ENCODE measurements at regions not wholly inside any gene's neighbourhood (a gene's known extent, or its start where the extent isn't known, plus 50 kb on each side); places are given as distances from the start of the nearest gene placed in this dataset.
A peak's percentile ranks its signal among the peaks of the same experiment; 100 is the strongest.

- H3K9me3 ChIP-seq (ENCODE audit: control insufficient read depth, insufficient read depth, low read length): no peaks in the 10 kb centered on the region
- no peak overlapping the region for H3K27ac ChIP-seq (ENCODE audit: low read length)
- no peak for DNase-seq (ENCODE audit: low read depth, low spot score)
- H3K4me3 ChIP-seq (ENCODE audit: low read length): no peak overlapping the region
- H3K4me1 ChIP-seq (ENCODE audit: control insufficient read depth, insufficient read depth, low read length): no peaks in the 10 kb centered on the region
- H3K36me3 ChIP-seq (ENCODE audit: control insufficient read depth, insufficient read depth, low read length): no peaks in the 10 kb centered on the region
- no peaks in the 10 kb centered on the region for H3K27me3 ChIP-seq (ENCODE audit: control insufficient read depth, insufficient read depth, low read length)
These were observed 159.1 kb upstream of the PDZRN3 start for GRCh38 chr3:73783811-73784210.

- WGBS (ENCODE audit: insufficient coverage, insufficient read length): no CpG with 5 or more reads among the region's 6 CpGs
- H3K36me3 ChIP-seq (ENCODE audit: control insufficient read depth, insufficient read depth, low read length): no peaks in the 10 kb centered on the region
- DNase-seq (ENCODE audit: low read depth, low spot score): no peak
- H3K4me1 ChIP-seq (ENCODE audit: control insufficient read depth, insufficient read depth, low read length): no peaks in the 10 kb centered on the region
- no peak overlapping the region for H3K27ac ChIP-seq (ENCODE audit: low read length)
- H3K9me3 ChIP-seq (ENCODE audit: control insufficient read depth, insufficient read depth, low read length): no peaks in the 10 kb centered on the region; the same call in 1 of the 2 replicates
- H3K27me3 ChIP-seq (ENCODE audit: control insufficient read depth, insufficient read depth, low read length): no peaks in the 10 kb centered on the region
- no peak overlapping the region for H3K4me3 ChIP-seq (ENCODE audit: low read length)
These were observed 156.8 kb upstream of the PDZRN3 start for GRCh38 chr3:73781541-73781940.

GRCh38 chr3:73774645-73775044 is 149.9 kb upstream of the PDZRN3 start:
- H3K9me3 ChIP-seq (ENCODE audit: control insufficient read depth, insufficient read depth, low read length): no peaks in the 10 kb centered on the region; the same call in 1 of the 2 replicates
- no CpG with 5 or more reads among the region's 2 CpGs for WGBS (ENCODE audit: insufficient coverage, insufficient read length)

GRCh38 chr3:73773233-73773632 is 148.5 kb upstream of the PDZRN3 start:
- Histone ChIP-seq H3K36me3 (ENCODE audit: control insufficient read depth, insufficient read depth, low read length) (no peaks in the 10 kb centered on the region), H3K4me3 (ENCODE audit: low read length) (no peak overlapping the region), H3K27me3 (ENCODE audit: control insufficient read depth, insufficient read depth, low read length) (no peaks in the 10 kb centered on the region), H3K9me3 (ENCODE audit: control insufficient read depth, insufficient read depth, low read length) (no peaks in the 10 kb centered on the region; the same call in 1 of the 2 replicates), H3K27ac (ENCODE audit: low read length) (no peak overlapping the region), H3K4me1 (ENCODE audit: control insufficient read depth, insufficient read depth, low read length) (no peaks in the 10 kb centered on the region; the same call in 1 of the 2 replicates)
- no CpG with 5 or more reads among the region's 1 CpG for WGBS (ENCODE audit: insufficient coverage, insufficient read length)
- DNase-seq (ENCODE audit: low read depth, low spot score): no peak

More at GRCh38 chr3:73774645-73775044, 149.9 kb upstream of the PDZRN3 start:
- no peak overlapping the region for H3K4me3 ChIP-seq (ENCODE audit: low read length)
- no peak for DNase-seq (ENCODE audit: low read depth, low spot score)
- no peaks in the 10 kb centered on the region for H3K4me1 ChIP-seq (ENCODE audit: control insufficient read depth, insufficient read depth, low read length)
- H3K36me3 ChIP-seq (ENCODE audit: control insufficient read depth, insufficient read depth, low read length): no peaks in the 10 kb centered on the region
- no peaks in the 10 kb centered on the region for H3K27me3 ChIP-seq (ENCODE audit: control insufficient read depth, insufficient read depth, low read length)
- no peak overlapping the region for H3K27ac ChIP-seq (ENCODE audit: low read length)

GRCh38 chr3:73772076-73772886 is 147.5 kb upstream of the PDZRN3 start:
- no peaks in the 10 kb centered on the region for H3K36me3 ChIP-seq (ENCODE audit: control insufficient read depth, insufficient read depth, low read length)
- no peaks in the 10 kb centered on the region for H3K9me3 ChIP-seq (ENCODE audit: control insufficient read depth, insufficient read depth, low read length)
- H3K4me1 ChIP-seq (ENCODE audit: control insufficient read depth, insufficient read depth, low read length): no peaks in the 10 kb centered on the region; the same call in 1 of the 2 replicates
- no peaks in the 10 kb centered on the region for H3K27me3 ChIP-seq (ENCODE audit: control insufficient read depth, insufficient read depth, low read length)
- no CpG with 5 or more reads among the region's 3 CpGs for WGBS (ENCODE audit: insufficient coverage, insufficient read length)
- H3K27ac ChIP-seq (ENCODE audit: low read length): no peak overlapping the region
- no peak for DNase-seq (ENCODE audit: low read depth, low spot score)
- no peak overlapping the region for H3K4me3 ChIP-seq (ENCODE audit: low read length)

GRCh38 chr3:73768524-73769308 is 144.0 kb upstream of the PDZRN3 start:
- Histone ChIP-seq H3K27ac (ENCODE audit: low read length) (no peak overlapping the region), H3K4me3 (ENCODE audit: low read length) (no peak overlapping the region), H3K9me3 (ENCODE audit: control insufficient read depth, insufficient read depth, low read length) (no peaks in the 10 kb centered on the region), H3K27me3 (ENCODE audit: control insufficient read depth, insufficient read depth, low read length) (no peaks in the 10 kb centered on the region), H3K36me3 (ENCODE audit: control insufficient read depth, insufficient read depth, low read length) (no peaks in the 10 kb centered on the region), H3K4me1 (ENCODE audit: control insufficient read depth, insufficient read depth, low read length) (peaks cover 5% of the 10 kb centered on the region; the same call in 1 of the 2 replicates)
- 100% methylated on average over 2 of the region's 5 CpGs for WGBS (ENCODE audit: insufficient coverage, insufficient read length)
- no peak for DNase-seq (ENCODE audit: low read depth, low spot score)

GRCh38 chr3:73766599-73767381 is 142.0 kb upstream of the PDZRN3 start:
- no peaks in the 10 kb centered on the region for H3K9me3 ChIP-seq (ENCODE audit: control insufficient read depth, insufficient read depth, low read length)
- no peaks in the 10 kb centered on the region for H3K27me3 ChIP-seq (ENCODE audit: control insufficient read depth, insufficient read depth, low read length)
- DNase-seq (ENCODE audit: low read depth, low spot score): no peak
- no CpG with 5 or more reads among the region's 7 CpGs for WGBS (ENCODE audit: insufficient coverage, insufficient read length)
- no peak overlapping the region for H3K4me3 ChIP-seq (ENCODE audit: low read length)
- H3K4me1 ChIP-seq (ENCODE audit: control insufficient read depth, insufficient read depth, low read length): peaks cover 7% of the 10 kb centered on the region; the same call in 1 of the 2 replicates
- H3K27ac ChIP-seq (ENCODE audit: low read length): no peak overlapping the region
- H3K36me3 ChIP-seq (ENCODE audit: control insufficient read depth, insufficient read depth, low read length): no peaks in the 10 kb centered on the region

GRCh38 chr3:73765878-73766545 is 141.3 kb upstream of the PDZRN3 start:
- no peak for DNase-seq (ENCODE audit: low read depth, low spot score)

GRCh38 chr3:73762855-73763254 is 138.1 kb upstream of the PDZRN3 start:
- no CpG with 5 or more reads among the region's 5 CpGs for WGBS (ENCODE audit: insufficient coverage, insufficient read length)
- DNase-seq (ENCODE audit: low read depth, low spot score): peak; percentile 76
- H3K27me3 ChIP-seq (ENCODE audit: control insufficient read depth, insufficient read depth, low read length): no peaks in the 10 kb centered on the region
- H3K4me1 ChIP-seq (ENCODE audit: control insufficient read depth, insufficient read depth, low read length): peaks cover 7% of the 10 kb centered on the region; the same call in 1 of the 2 replicates
- no peak overlapping the region for H3K27ac ChIP-seq (ENCODE audit: low read length)
- no peaks in the 10 kb centered on the region for H3K36me3 ChIP-seq (ENCODE audit: control insufficient read depth, insufficient read depth, low read length)
- H3K9me3 ChIP-seq (ENCODE audit: control insufficient read depth, insufficient read depth, low read length): no peaks in the 10 kb centered on the region
- no peak overlapping the region for H3K4me3 ChIP-seq (ENCODE audit: low read length)

More at GRCh38 chr3:73765878-73766545, 141.3 kb upstream of the PDZRN3 start:
- Histone ChIP-seq H3K36me3 (ENCODE audit: control insufficient read depth, insufficient read depth, low read length) (no peaks in the 10 kb centered on the region), H3K9me3 (ENCODE audit: control insufficient read depth, insufficient read depth, low read length) (no peaks in the 10 kb centered on the region), H3K27me3 (ENCODE audit: control insufficient read depth, insufficient read depth, low read length) (no peaks in the 10 kb centered on the region), H3K27ac (ENCODE audit: low read length) (no peak overlapping the region), H3K4me3 (ENCODE audit: low read length) (no peak overlapping the region), H3K4me1 (ENCODE audit: control insufficient read depth, insufficient read depth, low read length) (peaks cover 7% of the 10 kb centered on the region; the same call in 1 of the 2 replicates)
- WGBS (ENCODE audit: insufficient coverage, insufficient read length): no CpG with 5 or more reads among the region's 5 CpGs
